SW 1271 (cell line): ENCODE measurements at regions not wholly inside any gene's neighbourhood (a gene's known extent, or its start where the extent isn't known, plus 50 kb on each side); places are given as distances from the start of the nearest gene placed in this dataset.

Source experiments
- DNase-seq, 2 experiments: peaks; one replicate each; lab custom pipeline; 2025; lab: John Stamatoyannopoulos, UW

DNA sequence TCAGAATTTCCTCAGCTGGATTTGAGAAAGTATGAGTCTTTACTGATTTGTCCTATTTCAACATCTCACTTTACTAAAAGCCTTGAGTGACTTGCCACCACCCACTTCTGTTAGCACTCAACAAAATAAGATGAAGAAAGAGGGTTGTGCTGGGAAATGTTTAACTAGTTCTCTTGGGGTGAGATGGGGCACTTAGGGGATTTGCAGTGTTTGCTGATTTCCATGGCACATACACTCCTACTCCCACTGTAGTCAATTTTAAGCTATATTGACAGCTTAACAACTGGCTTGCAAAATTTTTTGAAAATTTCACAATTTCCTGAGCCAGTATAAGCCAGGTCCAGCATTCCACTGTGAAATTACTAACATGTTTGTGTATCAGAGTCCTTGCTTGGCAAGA is 463.1 kb upstream of the ARHGEF26 start:
- no peak for DNase-seq

GRCh38 chr3:153666991-153667740 is 454.0 kb upstream of the ARHGEF26 start:
- no peak for DNase-seq

DNA sequence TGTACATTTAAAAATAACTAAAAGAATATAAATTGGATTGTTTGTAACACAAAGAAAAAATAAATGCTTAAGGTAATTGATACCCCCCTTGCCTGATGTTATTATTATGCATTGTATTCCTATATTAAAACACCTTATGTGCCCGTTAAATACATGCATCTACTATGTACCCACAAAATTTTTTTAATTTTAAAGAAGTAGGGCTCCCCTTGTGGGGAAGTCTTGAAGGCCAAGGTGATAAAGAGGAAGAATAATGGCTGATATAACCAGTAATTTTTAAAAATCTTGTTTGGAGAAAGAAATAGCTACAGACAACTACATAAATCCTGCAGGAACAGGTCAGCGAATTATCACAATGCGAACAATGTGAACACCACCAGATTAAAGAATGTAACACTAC is 451.7 kb upstream of the ARHGEF26 start:
- no peak for DNase-seq

- DNase-seq = no peak
Observed at GRCh38 chr3:153670577-153670976, 450.6 kb upstream of the ARHGEF26 start.

DNA sequence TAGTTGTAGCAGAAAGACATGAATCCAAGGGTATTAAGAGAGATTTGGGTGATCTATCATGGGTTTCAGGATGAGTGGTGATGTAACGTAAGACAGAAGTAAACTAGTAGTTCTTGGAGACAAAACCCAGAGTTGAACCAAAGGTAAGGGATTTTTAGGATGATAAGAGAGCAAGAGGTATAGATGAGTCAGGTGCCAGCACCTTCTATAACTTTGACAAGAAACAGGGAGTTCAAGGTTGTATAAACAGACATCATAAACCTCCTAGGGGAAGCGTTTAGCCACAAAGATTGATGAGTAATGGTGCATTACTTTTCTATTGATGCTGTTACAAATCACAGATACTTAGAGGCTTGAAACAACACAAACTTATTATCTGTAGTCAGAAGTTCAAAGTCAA is 447.3 kb upstream of the ARHGEF26 start:
- DNase-seq = no peak

DNA sequence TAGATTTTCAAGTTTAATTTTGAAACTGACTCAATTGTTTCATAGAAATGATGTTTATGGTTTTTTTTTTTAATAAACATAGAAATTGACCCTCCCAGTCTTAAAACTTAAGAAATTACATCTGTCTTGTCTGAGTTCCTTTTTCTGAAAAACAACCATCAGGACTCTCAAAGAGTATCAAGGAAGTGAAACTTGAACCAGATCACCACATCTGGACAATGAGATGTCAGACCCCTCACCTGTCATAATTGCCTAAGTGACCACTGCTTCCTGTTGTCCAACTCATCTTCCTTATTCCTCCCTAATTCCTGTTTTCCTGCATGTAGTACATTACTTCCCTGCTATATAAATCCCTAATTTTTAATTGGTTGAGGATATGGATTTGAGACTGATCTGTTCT is 441.5 kb upstream of the ARHGEF26 start:
- DNase-seq = no peak

GRCh38 chr3:153680526-153680925 is 440.7 kb upstream of the ARHGEF26 start:
- no peak for DNase-seq

DNA sequence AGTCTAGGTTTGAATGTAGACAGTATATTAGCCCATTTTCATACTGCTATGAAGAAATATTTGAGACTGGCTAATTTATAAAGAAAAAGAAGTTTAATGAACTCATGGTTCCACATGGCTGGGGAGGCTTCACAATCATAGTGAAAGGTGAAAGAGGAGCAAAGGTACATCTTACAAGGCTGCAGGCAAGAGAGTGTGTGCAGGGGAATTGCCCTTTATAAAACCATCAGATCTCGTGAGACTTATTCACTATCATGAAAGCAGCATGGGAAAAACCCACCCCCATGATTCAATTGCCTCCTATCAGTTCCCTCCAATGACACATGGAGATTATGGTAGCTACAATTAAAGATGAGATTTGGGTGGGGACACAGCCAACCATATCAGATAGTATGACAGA is 440.1 kb upstream of the ARHGEF26 start:
- no peak for DNase-seq

GRCh38 chr3:153688301-153689120 is 432.7 kb upstream of the ARHGEF26 start:
- no peak for DNase-seq

DNA sequence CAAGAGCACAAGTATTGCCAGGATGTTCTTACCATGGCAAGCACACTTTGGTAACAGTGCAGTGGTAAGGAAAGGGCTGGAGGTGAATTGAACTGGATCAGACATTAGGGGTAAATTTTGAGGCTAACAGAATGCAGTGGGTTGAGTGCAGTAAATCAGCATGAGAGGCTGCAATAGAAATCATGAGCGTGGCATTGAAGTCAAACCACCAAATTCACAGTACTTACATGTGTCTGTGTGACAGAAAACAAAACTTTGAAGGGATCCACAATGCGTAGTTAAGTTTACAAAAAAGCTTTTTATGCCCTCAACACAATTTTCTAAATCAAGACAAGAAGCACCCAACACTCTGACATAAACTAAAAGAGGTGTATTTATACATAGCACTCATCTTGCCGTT is 428.0 kb upstream of the ARHGEF26 start:
- DNase-seq = no peak

GRCh38 chr3:153702106-153702505 is 419.1 kb upstream of the ARHGEF26 start:
- no peak for DNase-seq

DNA sequence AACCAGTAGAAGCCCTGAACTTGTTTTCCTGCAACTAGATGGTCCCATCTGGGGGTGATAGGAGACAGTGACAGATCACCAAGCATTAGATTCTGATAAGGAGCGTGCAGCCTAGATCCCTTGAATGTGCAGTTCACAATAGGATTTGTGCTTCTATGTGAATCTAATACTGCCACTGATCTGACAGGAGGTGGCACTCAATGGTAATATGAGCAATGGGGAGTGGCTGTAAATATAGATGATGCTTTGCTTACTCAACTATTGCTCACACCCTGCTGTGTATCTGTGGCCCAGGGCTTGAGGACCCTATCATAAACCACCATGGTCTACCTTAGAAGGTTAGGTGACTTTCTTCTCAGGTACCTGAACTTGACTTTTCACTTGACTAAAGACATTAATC is 417.1 kb upstream of the ARHGEF26 start:
- no peak for DNase-seq

DNA sequence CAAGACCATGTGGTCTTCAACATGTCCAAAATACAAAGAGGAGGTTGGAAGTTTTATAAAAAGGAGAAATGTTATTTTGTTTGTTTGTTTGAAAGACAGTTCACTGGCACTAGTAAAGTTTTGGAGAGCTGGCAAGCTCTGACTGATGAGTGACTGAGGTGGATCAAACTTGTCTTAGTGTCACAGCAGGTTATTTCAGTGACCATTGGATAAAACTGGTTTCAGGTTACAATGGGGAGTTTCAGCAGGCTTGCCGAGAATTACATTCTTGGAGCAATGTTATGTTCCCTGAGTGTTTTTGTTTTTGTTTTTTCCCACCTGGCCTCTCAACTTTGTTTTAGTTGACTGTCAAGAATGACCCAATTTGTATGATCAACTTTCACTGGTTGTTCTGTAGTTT is 414.5 kb upstream of the ARHGEF26 start:
- no peak for DNase-seq

DNA sequence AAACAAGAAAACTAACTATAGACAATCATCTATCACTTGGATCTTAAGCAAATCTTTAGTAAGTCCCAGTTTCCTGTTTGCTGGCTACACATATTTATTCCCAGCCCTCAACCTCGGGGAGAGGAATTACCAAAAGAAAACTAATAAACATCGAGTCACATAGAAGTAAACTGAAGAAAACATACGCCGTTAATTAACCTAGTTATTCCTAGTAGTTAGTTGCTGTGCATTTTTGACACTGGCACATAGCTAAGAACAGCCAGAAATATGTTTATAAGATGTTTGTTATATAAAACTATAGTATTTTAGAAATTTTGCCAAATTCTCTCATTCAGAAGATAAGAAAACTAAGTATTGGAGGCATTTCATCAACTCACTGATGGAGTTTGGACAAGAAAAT is 407.2 kb upstream of the ARHGEF26 start:
- DNase-seq = no peak

- DNase-seq = no peak
Observed at GRCh38 chr3:153714588-153715290, 406.5 kb upstream of the ARHGEF26 start.

DNA sequence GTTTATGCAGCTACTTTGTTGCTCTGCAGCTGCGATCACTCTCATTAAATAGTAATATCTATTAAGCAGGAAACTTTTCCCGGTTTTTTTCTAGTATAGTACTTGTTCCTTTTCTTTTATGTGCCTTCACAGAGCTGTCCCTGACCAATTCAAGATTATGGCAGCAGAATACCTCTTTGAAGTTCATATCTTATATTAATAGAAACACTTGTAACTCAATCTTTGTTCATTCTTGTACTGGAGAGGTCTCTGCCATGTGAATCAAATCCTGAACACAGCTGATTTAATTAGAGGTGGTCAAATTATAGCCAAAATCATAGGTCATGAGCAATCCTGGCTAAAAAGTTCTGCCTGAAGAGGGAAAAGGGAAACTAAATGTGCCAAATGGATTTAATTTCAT is 399.0 kb upstream of the ARHGEF26 start:
- no peak for DNase-seq

- no peak for DNase-seq
Observed at GRCh38 chr3:153731071-153731470, 390.1 kb upstream of the ARHGEF26 start.

DNA sequence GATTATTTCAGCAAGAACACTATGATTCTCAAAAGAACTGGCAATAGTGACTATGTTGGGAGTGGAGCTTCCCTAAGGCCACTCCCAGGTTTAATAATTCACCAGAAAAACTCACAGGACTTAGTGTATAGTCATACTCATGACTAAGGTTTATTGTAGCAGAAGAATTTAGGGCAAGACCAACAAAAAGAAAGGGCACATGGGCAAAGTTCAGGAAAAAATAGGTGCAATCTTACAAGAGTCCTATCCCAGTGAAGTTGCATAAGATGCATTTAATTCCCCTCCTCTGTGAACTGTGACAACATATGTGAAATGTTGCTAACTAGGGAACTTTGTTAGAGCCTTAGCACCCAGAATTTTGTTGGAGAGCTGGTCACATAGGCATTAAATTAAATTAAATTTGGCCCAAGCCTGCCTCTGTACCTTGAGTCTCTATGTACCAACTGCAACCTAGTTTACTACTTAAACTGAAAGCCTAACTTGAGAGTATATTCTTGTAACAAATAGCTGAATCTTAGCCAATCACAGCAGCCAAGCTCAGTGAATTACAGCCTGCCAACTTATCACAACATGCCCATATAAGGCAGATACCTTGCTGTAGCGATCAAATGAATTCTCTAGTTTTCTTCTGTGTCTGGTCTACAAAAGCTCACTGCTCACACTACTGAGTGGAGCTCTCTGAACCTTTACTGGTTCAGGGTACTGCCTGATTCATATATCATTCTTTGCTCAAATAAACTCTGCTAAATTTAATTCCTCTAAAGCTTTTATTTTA is 386.2 kb upstream of the ARHGEF26 start:
- DNase-seq = no peak

DNA sequence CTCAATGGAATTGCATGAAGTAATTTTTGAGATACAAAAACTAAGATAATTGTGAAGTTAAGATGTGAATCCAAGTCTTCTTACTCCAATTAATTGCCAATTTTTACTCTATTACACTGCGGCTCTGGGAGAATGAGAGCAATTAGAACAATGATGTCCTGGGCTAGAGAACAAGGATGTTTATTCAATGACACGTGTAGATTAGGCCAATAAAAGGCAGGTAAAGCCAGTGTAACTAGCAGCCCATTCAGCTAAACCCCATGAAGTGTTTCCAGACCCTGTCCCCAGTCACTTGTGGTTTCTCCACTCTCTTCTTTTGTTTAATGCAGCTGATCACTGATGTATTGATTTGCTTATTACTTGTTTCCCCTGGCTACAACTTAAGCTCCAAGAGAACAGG is 381.1 kb upstream of the ARHGEF26 start:
- DNase-seq = no peak

DNA sequence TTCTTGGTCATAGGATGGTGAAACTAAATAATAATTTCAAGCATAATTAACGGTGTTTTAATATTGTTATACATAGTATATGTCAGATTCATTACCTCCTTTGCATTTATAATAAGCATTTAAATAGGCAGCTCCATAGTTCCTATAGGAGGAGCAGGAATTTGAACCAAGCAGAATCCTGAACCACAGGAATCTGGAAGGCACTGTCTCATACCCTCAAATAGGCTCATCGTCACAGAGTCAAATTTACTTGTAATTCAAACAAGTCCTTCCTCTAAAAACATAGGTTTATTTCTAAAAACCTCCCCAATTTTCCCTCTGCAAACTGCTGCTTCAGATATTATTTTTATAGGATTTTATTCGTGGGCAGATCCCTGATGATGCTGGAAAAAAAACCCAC is 376.3 kb upstream of the ARHGEF26 start:
- DNase-seq = no peak

GRCh38 chr3:153746211-153746610 is 375.0 kb upstream of the ARHGEF26 start:
- DNase-seq = no peak

GRCh38 chr3:153749070-153749610 is 372.1 kb upstream of the ARHGEF26 start:
- DNase-seq = no peak
